HEK293 (cell line): ENCODE measurements at regions not wholly inside any gene's neighbourhood (a gene's known extent, or its start where the extent isn't known, plus 50 kb on each side); places are given as distances from the start of the nearest gene placed in this dataset.

ENCODE experiments used
- CTCF ChIP-seq: fragments of 450-650 bp; formaldehyde crosslinking; IDR thresholded peaks from 2 replicates; pipeline ENCODE4 v1.5.1; 2016; ENCODE audit warnings: missing biosample characterization, missing genetic modification characterization
- EGR2 ChIP-seq: fragments of 450-650 bp; formaldehyde crosslinking; IDR thresholded peaks from 2 replicates; pipeline ENCODE4 v1.5.1; 2016; ENCODE audit warnings: low read depth, missing biosample characterization, missing genetic modification characterization
- MZF1 ChIP-seq: fragments of 450-650 bp; formaldehyde crosslinking; IDR thresholded peaks from 2 replicates; pipeline ENCODE4 v1.5.1; 2017; ENCODE audit warnings: missing biosample characterization, missing genetic modification characterization, borderline replicate concordance
- PATZ1 ChIP-seq: fragments of 450-650 bp; formaldehyde crosslinking; IDR thresholded peaks from 2 replicates; pipeline ENCODE4 v1.5.1; 2016; ENCODE audit warnings: missing biosample characterization, missing genetic modification characterization
- TCF7L2 ChIP-seq: IDR thresholded peaks from 2 replicates; pipeline ENCODE4 v1.6.1; 2011; ENCODE audit warnings: low read depth, mild to moderate bottlenecking, inconsistent platforms, low read length, moderate library complexity, borderline replicate concordance
- ZBTB1 ChIP-seq: fragments of 450-650 bp; formaldehyde crosslinking; IDR thresholded peaks from 2 replicates; pipeline ENCODE4 v1.5.1; 2016; ENCODE audit warnings: missing biosample characterization, missing genetic modification characterization
- ZNF114 ChIP-seq: fragments of 450-650 bp; formaldehyde crosslinking; IDR thresholded peaks from 2 replicates; pipeline ENCODE4 v1.5.0; 2017; ENCODE audit warnings: missing biosample characterization, missing genetic modification characterization
- ZNF140 ChIP-seq: fragments of 450-650 bp; formaldehyde crosslinking; IDR thresholded peaks from 2 replicates; pipeline ENCODE4 v1.5.1; 2016; ENCODE audit warnings: missing biosample characterization, missing genetic modification characterization
- ZNF175 ChIP-seq: fragments of 450-650 bp; formaldehyde crosslinking; IDR thresholded peaks from 2 replicates; pipeline ENCODE4 v1.5.1; 2016; ENCODE audit warnings: missing biosample characterization, missing genetic modification characterization
- ZNF311 ChIP-seq: fragments of 450-650 bp; formaldehyde crosslinking; IDR thresholded peaks from 2 replicates; pipeline ENCODE4 v1.5.1; 2017; ENCODE audit warnings: missing biosample characterization, missing genetic modification characterization, borderline replicate concordance
- ZNF510 ChIP-seq: fragments of 450-650 bp; formaldehyde crosslinking; IDR thresholded peaks from 2 replicates; pipeline ENCODE4 v1.5.1; 2018; ENCODE audit warnings: mild to moderate bottlenecking, missing genetic modification characterization, missing biosample characterization; ENCODE audit not compliant: insufficient replicate concordance
- ZNF747 ChIP-seq: fragments of 450-650 bp; formaldehyde crosslinking; IDR thresholded peaks from 2 replicates; pipeline ENCODE4 v1.5.1; 2016; ENCODE audit warnings: missing biosample characterization, missing genetic modification characterization

GRCh38 chr12:94790370-94790769, 140.0 kb upstream of the TMCC3 start:
- no peak for TF ChIP-seq CTCF
- TF ChIP-seq EGR2: no peak
- TF ChIP-seq PATZ1 (tag by site-specific recombination): no peak
- TF ChIP-seq ZNF114 (tag by site-specific recombination): no peak
- TF ChIP-seq ZNF510: no peak
- TF ChIP-seq MZF1 (tag by site-specific recombination): no peak
- no peak for TF ChIP-seq TCF7L2
- no peak for TF ChIP-seq ZNF747 (tag by site-specific recombination)
- no peak for TF ChIP-seq ZNF140 (tag by site-specific recombination)
- no peak for TF ChIP-seq ZBTB1 (tag by site-specific recombination)
- no peak for TF ChIP-seq ZNF311 (tag by site-specific recombination)
- no peak for TF ChIP-seq ZNF175 (tag by site-specific recombination)
